T-helper 1 cell treated with Interleukin-12 subunit alpha and Interleukin-12 subunit beta and Interleukin-4 antibody, amounts not matched to agents 30 μg/mL and 1 μg/mL, for 36 hours (primary cell): ENCODE measurements at regions not wholly inside any gene's neighbourhood (a gene's known extent, or its start where the extent isn't known, plus 50 kb on each side); places are given as distances from the start of the nearest gene placed in this dataset.

Experiments used
- H3K27ac Mint-ChIP-seq: one replicate; pipeline ENCODE4 v1.8.0; 2021; ENCODE audit warnings: mild to moderate bottlenecking, mixed read lengths
- H3K27me3 Mint-ChIP-seq: one replicate; pipeline ENCODE4 v1.8.0; 2021; ENCODE audit warnings: low read depth, mixed read lengths
- H3K36me3 Mint-ChIP-seq: one replicate; pipeline ENCODE4 v1.8.0; 2021; ENCODE audit warnings: low read depth, mixed read lengths
- H3K4me1 Mint-ChIP-seq: one replicate; pipeline ENCODE4 v1.8.0; 2021; ENCODE audit warnings: low read depth, mixed read lengths
- H3K4me3 Mint-ChIP-seq: one replicate; pipeline ENCODE4 v1.8.0; 2021; ENCODE audit warnings: mild to moderate bottlenecking, moderate library complexity, mixed read lengths
- H3K9me3 Mint-ChIP-seq: one replicate; pipeline ENCODE4 v1.8.0; 2021; ENCODE audit warnings: mixed read lengths

DNA sequence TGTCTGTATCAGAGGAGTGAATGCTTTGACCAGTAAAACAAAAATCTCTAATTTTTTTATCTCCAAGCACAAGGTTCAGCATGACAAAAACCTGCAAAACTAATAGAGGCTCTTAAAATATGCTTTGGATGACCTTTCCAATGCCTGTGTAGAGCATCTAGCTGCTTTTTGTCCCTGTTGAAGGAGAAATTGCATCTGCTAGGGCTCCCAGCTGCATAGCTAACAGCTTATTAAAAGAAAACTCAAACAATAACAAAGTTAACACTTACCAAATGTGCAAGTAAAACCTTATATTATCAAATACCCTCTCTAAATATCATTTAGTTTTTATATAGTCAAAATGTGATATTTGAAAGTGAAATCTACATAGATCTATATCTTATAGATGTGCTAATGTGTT is 378.6 kb downstream of the CD109 start:
- Mint-ChIP-seq H3K36me3 (no peaks in the 10 kb centered on the region), H3K4me1 (no peaks in the 10 kb centered on the region), H3K9me3 (no peaks in the 10 kb centered on the region), H3K27me3 (no peaks in the 10 kb centered on the region), H3K4me3 (no peak overlapping the region), H3K27ac (no peak overlapping the region)

DNA sequence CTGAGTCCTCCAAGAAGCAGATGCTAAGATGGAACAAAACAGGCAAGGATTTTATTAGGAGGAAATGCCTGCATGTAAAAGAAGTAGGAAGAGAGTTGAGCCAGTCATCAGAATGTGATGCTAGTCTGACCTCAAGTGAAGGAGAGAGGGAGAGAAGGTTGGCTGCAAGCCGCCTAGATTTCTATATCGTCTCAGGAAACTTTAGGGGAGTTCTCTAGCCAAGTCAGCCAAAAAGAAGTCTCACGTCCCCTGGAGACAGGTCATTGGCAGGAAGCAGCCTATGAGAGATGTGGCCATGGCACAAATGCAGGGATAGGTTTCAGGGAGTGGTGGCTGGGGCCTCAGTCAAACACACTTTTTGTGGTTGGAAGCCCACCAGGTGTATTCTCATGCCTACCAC is 378.0 kb downstream of the CD109 start:
- Mint-ChIP-seq H3K4me3 (no peak overlapping the region), H3K4me1 (no peaks in the 10 kb centered on the region), H3K9me3 (no peaks in the 10 kb centered on the region), H3K36me3 (no peaks in the 10 kb centered on the region), H3K27me3 (no peaks in the 10 kb centered on the region), H3K27ac (no peak overlapping the region)

DNA sequence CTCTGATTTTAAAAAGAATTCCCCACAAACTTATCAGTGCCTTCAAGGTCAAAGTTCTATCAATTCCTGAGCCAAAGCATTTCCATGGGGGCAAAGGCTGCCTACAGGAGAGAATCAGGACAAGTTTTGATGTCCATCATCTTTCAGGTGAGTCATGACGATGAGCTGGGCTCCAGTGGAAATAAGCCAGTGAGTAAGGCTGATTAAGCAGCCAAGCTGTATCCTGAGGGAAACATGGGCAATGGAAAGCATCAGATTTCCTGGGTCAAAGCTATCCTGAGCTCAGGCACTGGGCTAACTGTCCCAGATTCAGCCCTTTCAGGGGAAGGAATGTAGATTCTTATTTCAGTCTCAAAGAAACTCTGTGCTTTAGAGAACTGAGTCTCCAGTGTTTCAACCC is 377.4 kb downstream of the CD109 start:
- Mint-ChIP-seq H3K27me3 (no peaks in the 10 kb centered on the region), H3K36me3 (no peaks in the 10 kb centered on the region), H3K27ac (no peak overlapping the region), H3K4me3 (no peak overlapping the region), H3K4me1 (no peaks in the 10 kb centered on the region), H3K9me3 (no peaks in the 10 kb centered on the region)

DNA sequence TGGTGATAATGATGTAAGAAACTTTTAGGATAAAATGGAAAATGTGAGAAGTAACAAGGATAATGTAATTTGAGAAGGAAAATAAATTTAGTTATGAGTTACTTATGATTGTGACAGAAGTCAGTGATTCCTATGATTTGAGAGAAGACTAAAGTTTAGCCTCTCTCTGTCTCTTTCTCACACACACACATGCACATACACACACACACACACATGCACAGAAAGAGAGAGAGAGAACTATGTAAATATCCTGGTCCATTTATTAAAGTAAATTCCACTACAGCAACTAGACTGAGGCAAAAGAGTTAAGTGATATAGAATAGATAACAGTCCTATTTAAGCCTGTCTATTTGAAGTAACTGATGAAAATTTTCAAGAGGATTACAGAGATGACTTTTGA is 375.2 kb downstream of the CD109 start:
- H3K4me3 Mint-ChIP-seq, result no peak overlapping the region
- H3K9me3 Mint-ChIP-seq, result no peaks in the 10 kb centered on the region
- no peak overlapping the region for H3K27ac Mint-ChIP-seq
- peaks cover 3% of the 10 kb centered on the region for H3K27me3 Mint-ChIP-seq
- no peaks in the 10 kb centered on the region for H3K4me1 Mint-ChIP-seq
- H3K36me3 Mint-ChIP-seq, result no peaks in the 10 kb centered on the region

DNA sequence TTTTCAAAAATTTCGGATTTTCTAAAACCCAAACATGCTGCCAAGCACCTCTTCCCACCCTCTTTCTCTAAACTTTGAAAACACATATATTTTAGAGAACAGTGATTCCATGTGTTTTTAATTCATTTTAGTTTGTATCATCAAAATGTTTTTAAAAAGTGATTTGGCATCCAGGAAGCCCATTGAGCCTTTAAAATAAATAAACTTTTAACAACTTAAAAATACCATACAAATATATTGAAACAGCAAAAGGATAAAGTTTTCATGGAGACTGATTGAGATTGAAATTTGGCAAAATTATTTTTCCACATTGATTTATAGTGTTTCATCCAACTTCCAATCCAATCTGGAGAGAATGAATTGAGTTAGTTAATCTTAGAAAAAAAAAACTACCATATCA is 374.7 kb downstream of the CD109 start:
- Mint-ChIP-seq H3K27me3 (peaks cover 3% of the 10 kb centered on the region), H3K4me3 (no peak overlapping the region), H3K27ac (no peak overlapping the region), H3K9me3 (no peaks in the 10 kb centered on the region), H3K4me1 (no peaks in the 10 kb centered on the region), H3K36me3 (no peaks in the 10 kb centered on the region)

DNA sequence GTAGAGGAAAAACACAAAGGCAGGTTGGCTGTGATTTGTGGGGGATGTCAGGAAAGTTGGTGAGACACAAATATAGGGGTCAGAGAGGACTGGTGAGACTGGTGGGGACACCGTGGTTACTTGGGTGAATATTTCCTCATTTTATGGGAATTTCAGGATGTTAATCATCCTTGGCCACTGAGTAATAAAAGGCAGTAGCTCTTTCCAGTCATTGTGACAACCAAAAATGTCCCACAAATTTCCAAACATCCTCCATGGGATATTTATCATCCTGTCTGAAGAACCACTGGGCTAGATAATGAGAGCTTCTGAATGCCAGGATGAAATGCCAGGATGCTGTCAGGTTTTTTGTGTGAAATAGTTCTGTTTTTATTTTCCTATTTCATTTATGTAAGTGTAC is 374.1 kb downstream of the CD109 start:
- no peaks in the 10 kb centered on the region for H3K36me3 Mint-ChIP-seq
- peaks cover 7% of the 10 kb centered on the region for H3K27me3 Mint-ChIP-seq
- H3K4me1 Mint-ChIP-seq, result no peaks in the 10 kb centered on the region
- no peak overlapping the region for H3K27ac Mint-ChIP-seq
- no peak overlapping the region for H3K4me3 Mint-ChIP-seq
- no peaks in the 10 kb centered on the region for H3K9me3 Mint-ChIP-seq

DNA sequence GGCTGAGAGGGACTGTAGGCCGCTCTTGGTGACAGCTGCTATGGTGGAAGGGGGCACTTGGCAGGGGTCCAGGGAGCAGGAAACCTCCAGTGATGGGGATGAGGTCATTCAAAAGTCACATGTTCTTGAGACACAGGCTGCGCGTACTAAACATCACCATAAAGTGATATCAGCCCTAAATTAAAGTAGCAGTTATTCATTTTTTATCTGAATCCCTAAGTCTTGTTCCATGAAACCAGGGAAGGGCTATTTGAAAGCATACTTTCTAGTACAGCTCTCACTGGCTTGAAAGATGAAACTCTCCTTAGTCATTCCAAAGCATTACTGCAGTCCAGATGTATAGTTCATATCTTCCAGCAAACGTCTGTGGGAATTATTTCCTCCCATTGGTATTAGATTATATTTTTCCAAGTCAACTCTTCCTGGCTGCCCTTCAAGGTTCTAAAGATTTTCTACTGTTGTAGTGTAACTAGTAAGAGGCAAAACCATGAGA is 373.1 kb downstream of the CD109 start:
- no peak overlapping the region for H3K27ac Mint-ChIP-seq

DNA sequence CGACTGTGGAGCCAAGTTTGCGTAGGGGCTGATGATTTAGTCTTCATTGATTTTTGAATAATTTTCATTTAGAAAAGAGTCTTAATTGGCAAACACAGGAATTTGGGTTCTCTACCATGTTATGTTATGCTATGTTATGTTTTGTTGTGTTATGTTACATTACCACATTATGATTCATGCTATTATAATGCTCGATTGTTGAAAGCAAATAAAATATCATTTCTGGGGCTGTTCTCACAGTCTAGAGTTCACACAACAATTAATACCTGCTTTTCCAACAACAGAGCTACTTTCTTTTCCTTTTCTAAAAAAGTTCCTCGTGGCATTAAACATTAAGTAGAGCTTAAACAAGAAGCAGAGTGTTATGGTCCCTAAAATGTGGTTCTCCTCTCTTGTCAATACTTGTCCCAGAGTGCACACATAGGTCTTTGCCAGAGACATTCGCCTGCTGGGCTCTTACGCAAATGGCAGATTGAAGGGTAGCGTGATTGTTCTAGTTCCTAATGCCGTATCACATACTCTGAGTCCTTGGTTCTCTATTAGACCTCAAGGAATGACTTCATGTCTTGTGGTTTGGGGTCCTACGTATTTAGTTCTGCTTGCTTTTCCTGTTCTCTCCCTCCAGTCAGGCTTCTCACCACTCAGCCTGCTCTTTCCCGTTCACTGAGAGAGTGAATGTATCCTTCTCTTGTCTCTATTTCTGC is 370.3 kb downstream of the CD109 start:
- no peaks in the 10 kb centered on the region for H3K9me3 Mint-ChIP-seq
- H3K4me1 Mint-ChIP-seq, result no peaks in the 10 kb centered on the region
- no peak overlapping the region for H3K27ac Mint-ChIP-seq
- peaks cover 7% of the 10 kb centered on the region for H3K27me3 Mint-ChIP-seq
- no peaks in the 10 kb centered on the region for H3K36me3 Mint-ChIP-seq
- no peak overlapping the region for H3K4me3 Mint-ChIP-seq

More for the DNA sequence above, 373.1 kb downstream of the CD109 start:
- H3K27me3 Mint-ChIP-seq, result peaks cover 7% of the 10 kb centered on the region
- no peaks in the 10 kb centered on the region for H3K36me3 Mint-ChIP-seq
- H3K9me3 Mint-ChIP-seq, result no peaks in the 10 kb centered on the region
- no peaks in the 10 kb centered on the region for H3K4me1 Mint-ChIP-seq
- H3K4me3 Mint-ChIP-seq, result no peak overlapping the region

DNA sequence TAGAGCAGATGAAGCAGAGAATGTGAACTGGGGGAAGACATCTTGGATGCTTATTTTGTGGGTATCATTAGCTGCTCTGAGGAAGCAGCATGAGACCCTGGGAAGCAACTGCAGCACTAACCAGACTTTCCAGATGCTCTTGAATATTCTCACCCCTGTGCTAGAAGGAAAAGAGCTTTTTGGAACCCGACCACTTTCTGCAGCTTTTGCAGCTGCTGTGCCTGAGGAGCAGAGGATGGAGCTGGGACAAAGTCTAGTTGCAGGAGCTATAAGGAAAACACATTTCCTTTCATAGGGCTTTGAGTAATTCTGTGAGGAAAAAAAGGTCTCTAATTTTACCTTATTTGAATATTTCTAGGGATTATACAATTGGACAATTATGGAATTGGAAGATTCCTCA is 369.7 kb downstream of the CD109 start:
- no peak overlapping the region for H3K27ac Mint-ChIP-seq
- H3K27me3 Mint-ChIP-seq, result peaks cover 7% of the 10 kb centered on the region
- H3K4me3 Mint-ChIP-seq, result no peak overlapping the region
- no peaks in the 10 kb centered on the region for H3K36me3 Mint-ChIP-seq
- H3K9me3 Mint-ChIP-seq, result no peaks in the 10 kb centered on the region
- no peaks in the 10 kb centered on the region for H3K4me1 Mint-ChIP-seq

DNA sequence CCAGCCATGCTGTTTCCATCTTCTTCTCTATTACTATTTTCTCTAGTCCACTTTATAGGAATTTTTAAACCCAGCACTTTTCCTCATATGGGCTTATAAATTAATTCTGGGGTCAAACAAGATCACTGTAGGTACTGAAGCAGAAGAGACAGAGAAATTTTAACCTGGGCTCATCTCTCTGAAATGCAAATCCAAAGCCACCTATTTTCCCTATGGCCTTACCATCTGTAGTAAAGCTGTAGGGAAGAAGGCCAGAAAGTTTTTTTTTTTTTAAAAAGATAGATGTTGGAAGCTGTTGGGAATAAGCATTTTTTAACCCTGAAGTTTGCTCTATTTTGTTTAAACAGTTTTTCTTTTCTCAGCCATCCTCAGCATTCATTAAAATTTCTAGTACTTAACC is 367.4 kb downstream of the CD109 start:
- Mint-ChIP-seq H3K4me3 (no peak overlapping the region), H3K9me3 (no peaks in the 10 kb centered on the region), H3K27me3 (peaks cover 7% of the 10 kb centered on the region), H3K36me3 (no peaks in the 10 kb centered on the region), H3K27ac (no peak overlapping the region), H3K4me1 (no peaks in the 10 kb centered on the region)

DNA sequence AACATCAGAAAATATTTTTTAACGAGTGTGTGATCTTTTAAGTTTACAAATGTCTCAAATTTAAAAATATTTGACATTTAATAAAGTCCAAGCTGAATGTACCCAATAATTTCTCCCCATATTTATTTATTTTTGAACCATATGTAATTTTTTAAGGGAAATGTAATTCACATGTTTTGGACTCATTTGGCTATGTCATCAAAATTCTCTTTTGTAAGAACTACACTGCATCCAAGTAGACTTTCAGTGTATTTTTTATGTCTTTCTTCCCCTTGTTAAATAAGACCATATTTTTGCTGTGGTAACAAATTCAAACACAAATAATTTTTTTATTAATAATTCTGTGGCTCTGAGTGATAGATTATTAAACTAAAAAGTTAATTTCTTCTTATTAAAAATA is 365.2 kb downstream of the CD109 start:
- Mint-ChIP-seq H3K27ac (no peak overlapping the region), H3K27me3 (peaks cover 3% of the 10 kb centered on the region), H3K9me3 (no peaks in the 10 kb centered on the region), H3K4me3 (no peak overlapping the region), H3K4me1 (no peaks in the 10 kb centered on the region), H3K36me3 (no peaks in the 10 kb centered on the region)

DNA sequence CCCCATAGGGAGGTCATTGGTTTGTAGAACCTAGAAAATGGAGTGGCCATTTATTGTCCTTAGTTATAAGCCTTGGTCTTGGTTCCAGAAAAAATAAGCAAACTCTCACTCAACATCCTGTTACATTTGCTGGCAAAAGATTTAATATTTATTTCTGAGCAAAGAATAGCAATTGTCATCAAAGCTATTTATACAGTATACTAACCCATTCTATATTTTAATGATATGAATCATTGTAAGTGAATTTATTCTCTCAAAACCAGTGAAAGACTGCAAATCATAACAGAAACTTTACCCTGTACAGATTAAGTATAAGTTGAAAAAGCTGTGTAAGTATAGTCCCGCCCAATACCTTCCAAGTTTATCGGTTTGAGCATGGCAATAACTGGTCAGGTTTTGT is 364.4 kb downstream of the CD109 start:
- H3K4me1 Mint-ChIP-seq, result no peaks in the 10 kb centered on the region
- H3K9me3 Mint-ChIP-seq, result no peaks in the 10 kb centered on the region
- no peaks in the 10 kb centered on the region for H3K36me3 Mint-ChIP-seq
- no peak overlapping the region for H3K4me3 Mint-ChIP-seq
- H3K27ac Mint-ChIP-seq, result no peak overlapping the region
- H3K27me3 Mint-ChIP-seq, result peaks cover 1% of the 10 kb centered on the region

DNA sequence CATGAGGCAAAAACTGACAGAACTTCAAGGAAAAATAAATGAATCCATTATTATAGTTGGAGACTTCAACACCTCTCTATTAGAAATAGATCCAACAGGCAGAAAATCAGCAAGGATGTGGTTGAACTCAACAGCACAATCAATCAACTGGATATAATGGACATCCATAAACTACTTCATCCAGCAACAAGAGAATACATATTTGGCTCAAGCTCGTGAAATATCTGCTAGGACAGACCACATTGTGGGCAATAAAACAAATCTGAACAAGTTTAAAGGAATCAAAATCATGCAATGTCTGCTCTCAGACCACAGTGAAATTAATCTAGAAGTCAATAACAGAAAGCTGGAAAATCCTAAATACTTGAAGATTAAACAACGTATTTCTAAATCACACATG is 362.6 kb downstream of the CD109 start:
- Mint-ChIP-seq H3K27ac (no peak overlapping the region), H3K9me3 (no peaks in the 10 kb centered on the region), H3K4me3 (no peak overlapping the region), H3K36me3 (no peaks in the 10 kb centered on the region), H3K27me3 (no peaks in the 10 kb centered on the region), H3K4me1 (no peaks in the 10 kb centered on the region)

DNA sequence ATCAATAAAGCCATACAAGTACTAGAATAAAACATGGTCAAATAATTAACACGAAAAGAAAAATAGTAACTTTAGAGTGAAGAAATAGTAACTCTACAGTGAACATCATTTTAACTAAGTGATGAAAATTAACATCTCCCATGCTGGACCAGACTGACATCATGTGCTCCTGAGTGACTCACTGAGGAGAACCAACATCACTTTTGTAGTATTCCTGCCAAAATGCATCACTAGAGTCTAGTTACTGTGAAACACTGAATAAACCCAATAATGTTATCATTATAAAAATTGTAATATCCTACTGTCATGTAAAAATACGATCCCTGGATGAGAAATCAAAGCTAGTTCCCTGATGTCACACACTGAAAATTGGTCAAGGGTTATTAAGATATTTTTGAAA is 361.3 kb downstream of the CD109 start:
- Mint-ChIP-seq H3K36me3 (no peaks in the 10 kb centered on the region), H3K4me3 (no peak overlapping the region), H3K27me3 (no peaks in the 10 kb centered on the region), H3K4me1 (no peaks in the 10 kb centered on the region), H3K9me3 (no peaks in the 10 kb centered on the region), H3K27ac (no peak overlapping the region)

DNA sequence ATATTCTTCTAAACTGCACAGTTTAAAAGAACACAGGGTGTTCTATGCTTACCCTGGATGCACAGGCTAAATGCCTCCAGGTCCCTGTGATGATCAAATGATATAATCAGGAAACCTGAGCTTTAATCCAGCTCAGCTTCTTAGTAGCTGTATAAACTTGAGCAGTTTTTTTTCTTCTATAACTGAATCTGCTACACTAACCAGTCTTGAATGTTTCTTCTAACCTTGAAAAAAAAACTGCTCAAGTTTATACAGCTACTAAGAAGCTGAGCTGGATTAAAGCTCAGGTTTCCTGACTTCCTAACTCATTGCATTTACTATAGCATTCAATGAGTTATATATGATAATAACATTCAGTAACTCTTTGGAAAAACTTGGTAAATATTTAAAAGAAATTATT is 358.2 kb downstream of the CD109 start:
- no peak overlapping the region for H3K27ac Mint-ChIP-seq
- H3K4me1 Mint-ChIP-seq, result no peaks in the 10 kb centered on the region
- H3K36me3 Mint-ChIP-seq, result no peaks in the 10 kb centered on the region
- H3K27me3 Mint-ChIP-seq, result no peaks in the 10 kb centered on the region
- H3K9me3 Mint-ChIP-seq, result no peaks in the 10 kb centered on the region
- H3K4me3 Mint-ChIP-seq, result no peak overlapping the region

DNA sequence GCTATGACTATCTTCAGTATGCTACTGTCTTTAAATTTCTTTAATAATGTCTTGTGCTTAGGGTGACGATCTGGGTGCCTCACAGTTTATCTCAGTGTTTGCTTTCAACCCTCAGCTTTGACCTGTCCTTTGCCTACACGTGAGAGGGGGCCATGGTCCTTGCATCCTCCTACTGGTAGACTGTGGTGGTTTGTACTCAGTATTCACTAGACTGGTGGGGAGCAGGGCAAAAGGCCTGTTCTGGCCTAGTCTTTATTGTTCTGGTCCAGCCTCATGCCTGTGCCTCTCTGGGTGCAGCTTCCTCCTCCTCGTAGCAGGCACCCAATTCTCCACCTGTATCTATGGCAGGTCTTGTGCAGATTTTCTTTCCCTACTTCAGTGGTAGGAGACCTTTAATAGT is 354.9 kb downstream of the CD109 start:
- Mint-ChIP-seq H3K27me3 (no peaks in the 10 kb centered on the region), H3K4me1 (no peaks in the 10 kb centered on the region), H3K27ac (no peak overlapping the region), H3K36me3 (no peaks in the 10 kb centered on the region), H3K4me3 (no peak overlapping the region), H3K9me3 (no peaks in the 10 kb centered on the region)
